GF-D8 (cell line): ENCODE measurements at regions not wholly inside any gene's neighbourhood (a gene's known extent, or its start where the extent isn't known, plus 50 kb on each side); places are given as distances from the start of the nearest gene placed in this dataset.
"Not testable (repeated sequence)": the region's sequence is repeated elsewhere in the genome, so short reads cannot be mapped to it uniquely, and the experiment has no call there.

Experiments used
- DNase-seq: peaks from one replicate; lab custom pipeline; 2025; lab: John Stamatoyannopoulos, UW

DNA sequence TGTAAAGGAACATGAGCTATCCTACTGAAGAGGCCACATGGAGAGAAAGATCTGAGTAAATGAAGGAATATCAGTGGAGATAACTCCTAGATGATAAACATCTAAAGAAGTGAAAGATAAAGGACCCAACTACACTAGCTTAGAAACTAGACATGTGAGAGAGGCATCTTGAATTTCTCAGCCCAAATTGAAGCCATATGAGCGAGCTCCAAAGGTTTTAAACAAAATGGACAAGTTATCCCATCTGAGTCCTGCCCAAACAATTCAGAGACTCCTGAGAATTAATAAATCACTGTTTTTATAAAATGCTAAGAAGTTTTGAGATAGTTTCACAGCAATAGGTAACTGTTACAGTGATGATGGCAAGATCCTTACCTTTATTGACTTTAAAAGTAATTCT, 438.9 kb downstream of the NAV3 start:
- no peak for DNase-seq

DNA sequence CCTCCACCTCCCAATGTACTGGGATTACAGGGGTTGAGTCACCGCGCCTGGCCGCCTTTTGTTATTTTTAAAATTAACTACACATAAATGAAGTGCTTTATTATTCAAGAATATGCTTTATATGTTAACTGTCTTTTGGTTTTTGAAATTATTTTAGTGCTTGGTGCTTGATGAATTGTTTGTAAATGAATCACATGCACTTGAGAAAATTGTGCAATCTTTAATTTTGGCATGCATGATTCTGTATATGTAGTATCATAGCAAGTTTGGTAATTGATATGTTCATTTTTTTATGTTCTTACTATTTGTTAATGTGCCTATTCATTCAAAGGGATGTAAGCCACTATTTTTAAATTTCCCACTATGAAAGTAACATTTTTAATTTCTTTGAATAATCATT, 440.9 kb downstream of the NAV3 start:
- DNase-seq = no peak

DNA sequence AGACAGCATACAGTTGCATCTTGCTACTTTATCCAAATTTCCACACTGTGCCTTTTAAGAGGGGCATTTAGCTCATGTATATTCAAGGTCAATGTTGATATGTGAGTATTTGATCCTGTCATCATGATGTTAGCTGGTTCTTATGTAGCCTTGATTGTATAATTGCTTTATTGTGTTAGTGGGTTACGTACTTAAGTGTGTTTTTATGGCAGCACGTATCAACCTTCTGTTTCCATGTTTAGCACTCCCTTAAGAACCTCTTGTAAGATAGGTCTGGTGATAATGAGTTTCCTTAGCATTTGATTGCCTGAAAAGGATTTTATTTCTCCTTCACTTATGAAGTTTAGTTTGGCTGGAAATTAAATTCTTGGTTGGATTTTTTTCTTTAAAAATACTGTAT, 445.2 kb downstream of the NAV3 start:
- DNase-seq = no peak

DNA sequence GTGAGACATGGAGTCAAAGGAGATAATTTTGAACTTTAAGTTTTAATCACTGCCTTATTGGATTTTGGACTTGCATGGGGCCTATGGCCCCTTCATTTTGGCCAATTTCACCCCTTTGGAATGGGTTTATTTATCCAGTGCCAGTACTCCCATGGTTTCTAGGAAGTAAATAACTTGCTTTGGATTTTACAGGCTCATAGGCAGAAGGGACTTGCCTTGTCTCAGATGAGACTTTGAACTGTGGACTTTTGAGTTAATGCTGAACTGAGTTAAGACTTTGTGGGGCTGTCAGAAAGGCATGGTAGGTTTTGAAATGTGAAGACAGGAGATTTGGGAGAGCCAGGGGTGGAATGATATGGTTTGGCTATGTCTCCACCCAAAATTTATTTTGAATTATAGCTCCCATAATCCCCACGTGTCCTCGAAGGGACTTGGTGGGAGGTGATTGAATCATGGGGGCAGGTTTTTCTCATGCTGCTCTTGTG, 448.1 kb downstream of the NAV3 start:
- DNase-seq = no peak

DNA sequence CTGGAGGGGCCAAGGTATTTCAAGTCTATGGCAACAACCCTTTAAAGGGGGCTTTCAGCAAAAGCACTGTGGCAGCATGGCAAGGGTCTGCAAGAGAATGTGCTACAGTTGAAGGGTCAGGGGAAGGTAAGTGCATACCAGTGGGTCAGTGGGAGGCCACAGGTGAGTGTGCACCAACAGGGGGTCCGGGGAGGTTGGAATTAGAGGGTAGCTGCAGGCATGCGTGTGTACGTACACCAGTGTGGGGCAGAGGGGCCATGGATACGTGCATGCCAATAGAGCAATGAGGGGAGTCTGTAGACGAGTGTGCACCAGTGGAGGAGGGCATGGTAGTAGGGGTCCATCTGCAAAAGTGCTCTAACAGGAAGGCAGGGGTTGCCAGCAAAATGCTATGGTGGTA, 448.9 kb downstream of the NAV3 start:
- DNase-seq = no peak

DNA sequence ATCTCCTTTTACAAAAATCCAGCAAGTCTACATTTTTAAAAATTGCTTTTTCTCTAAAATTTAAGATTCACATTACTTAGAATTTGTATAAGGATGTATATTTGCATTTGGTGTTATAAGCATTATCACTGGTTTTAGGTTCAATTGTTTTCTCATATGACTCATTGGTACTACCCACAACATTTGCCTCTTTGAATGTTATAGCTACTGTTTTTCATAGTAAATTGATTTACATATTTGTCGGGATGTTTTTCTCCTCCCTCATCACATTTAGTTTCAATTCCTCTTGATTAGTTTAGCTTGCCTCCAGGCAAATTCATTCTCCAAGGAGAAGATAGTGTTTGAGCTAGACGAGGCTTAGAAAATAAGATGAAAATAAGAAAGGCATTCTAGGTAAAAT, 450.4 kb downstream of the NAV3 start:
- DNase-seq = not testable (repeated sequence)

DNA sequence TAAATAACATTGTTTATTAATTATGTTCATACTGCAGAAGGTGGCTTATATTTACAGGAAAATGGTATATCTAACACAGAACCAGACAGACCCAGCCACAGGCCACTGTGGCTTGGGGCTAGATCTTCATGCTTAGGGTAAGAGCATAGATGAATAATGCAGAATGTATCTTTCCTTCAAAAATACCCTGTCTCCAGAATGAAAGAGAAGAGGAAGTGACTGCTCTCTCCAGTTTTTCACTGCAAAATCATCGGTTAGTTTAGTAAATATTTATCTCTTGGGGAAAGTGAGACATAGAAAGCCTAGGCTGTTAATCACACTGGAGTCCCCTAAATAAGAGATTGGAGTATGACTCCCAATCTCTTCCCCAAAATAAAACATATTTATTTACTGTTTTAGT, 453.7 kb downstream of the NAV3 start:
- DNase-seq = no peak

DNA sequence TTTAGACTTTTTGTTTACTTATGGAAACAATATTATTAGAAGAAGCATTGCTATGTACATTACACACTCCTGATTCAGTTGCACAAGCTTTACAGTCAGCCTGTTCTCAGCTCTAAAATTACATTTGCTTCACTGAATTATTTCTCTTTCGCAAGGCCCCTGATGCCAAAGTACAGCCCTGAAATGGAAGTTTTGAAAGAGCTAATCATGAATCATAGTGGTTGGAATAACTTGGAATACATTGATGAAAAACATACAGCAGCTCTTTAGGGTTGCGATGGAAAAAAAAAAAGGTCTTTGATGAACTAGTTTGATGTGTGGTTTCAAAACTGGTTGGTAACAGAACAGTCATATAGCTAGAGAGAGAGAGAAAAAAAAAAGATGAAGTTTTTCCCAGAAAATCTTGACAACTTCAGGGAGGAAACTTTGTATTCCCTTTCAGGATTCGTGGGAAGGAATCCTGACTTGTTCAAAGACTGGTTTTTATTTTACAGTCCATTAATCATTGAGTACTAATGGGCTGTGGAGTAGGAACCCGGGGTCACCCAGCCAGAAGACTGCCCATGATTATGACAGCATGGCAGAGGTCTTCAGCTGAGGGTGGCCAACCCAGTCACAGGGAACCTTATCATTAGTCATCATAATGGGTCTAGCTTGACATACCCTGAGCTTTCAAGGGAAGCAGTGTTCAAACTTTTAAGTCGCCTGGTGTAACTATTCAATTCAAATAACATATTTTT, 460.1 kb downstream of the NAV3 start:
- no peak for DNase-seq

DNA sequence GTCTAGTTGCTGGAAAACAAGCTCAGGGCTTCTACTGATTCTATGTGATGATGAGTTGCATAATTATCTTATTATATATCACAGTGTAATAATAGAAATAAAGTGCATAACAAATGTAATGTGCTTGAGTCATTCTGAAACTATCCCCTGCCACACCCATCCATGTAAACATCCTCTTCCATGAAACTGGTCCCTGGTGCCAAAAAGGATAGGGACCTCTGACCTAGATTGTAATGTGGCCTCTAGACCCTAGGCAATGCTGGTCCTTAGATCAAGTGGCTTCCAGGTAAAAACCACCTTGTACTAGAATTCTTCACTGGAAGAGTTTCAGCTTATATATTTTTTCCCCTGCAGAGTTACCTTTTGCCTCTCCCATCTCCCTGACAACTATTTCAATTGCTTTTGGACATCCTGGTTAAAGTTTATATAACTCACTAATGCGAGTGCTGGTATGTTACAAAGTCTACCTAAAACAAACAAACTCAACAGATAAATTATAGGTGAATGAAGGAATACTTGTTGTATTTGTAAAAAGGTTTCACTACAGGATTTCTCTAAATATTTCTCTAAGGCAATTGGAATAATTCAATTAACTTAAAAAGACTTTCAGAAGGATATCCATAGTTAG, 462.5 kb downstream of the NAV3 start:
- no peak for DNase-seq

DNA sequence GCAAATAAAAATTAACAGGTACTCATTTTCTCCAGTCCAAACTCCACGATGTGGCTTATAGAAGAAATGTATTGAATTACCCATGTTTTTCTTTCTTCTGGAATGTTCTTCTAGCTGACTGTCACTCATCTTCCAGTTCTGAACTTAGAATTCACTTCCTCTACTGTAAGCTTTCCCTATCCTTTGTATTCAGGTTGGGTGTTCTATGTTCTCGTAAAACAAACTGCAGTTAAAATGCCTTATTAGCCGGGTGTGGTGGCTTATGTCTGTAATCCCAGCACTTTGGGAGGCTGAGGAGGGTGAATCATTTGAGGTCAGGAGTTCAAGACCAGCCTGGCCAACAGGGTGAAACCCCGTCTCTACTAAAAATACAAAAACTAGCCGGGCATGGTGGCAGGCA, 470.6 kb downstream of the NAV3 start:
- not testable (repeated sequence) for DNase-seq

DNA sequence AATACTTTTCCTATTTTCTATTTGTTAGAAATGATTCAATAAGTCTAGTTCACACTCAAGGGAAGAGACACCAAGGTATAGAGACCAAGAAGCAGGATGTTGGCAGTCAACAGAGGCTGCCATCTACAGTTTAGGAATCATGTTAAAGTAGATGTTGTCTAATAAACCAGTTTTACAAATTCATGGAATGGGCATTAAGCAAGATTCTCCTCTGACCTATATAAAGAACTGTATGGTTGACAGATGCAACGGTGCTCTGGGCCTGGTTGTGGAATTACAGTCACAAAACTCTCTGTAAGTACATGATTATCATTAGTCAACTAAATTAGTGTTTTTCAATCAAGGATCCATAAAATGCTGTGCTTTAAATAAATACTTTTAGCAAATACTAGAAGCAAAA, 475.1 kb downstream of the NAV3 start:
- no peak for DNase-seq

DNA sequence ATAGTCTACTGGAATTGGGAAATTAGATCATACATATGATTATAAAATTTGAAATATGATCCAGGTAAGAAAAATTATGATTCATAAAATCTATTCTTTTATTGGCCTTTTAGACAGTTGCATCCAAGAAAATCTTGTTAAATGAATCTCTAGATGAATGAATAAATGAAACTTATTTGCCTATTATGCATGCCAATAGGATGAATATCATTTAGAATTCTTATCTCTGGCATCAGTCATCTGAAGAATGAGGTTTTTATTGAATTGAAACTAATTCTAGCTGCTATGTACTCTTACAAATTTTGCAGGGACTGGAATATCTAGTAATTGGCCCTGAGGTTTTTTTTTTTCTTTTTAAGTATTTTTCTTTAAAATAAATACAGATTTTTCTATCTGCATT, 475.5 kb downstream of the NAV3 start:
- no peak for DNase-seq

DNA sequence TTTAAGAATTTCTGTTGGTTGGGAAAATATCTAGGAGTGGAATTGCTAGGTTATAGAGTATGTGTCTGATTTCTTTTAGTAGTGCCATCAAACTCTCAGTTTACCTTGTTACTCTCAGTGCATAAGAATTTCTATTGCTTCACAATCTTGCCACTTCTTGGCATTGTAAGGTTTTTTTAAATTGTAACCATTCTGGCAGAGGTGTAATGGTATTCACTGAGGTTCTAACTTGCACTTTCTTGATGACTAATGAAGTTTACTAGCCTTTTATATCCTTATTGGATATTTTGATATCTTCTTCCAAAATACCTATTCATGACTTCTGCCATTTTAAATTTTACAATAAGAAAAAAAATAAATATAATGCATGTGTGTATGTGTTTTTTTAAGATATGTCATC, 478.0 kb downstream of the NAV3 start:
- no peak for DNase-seq

DNA sequence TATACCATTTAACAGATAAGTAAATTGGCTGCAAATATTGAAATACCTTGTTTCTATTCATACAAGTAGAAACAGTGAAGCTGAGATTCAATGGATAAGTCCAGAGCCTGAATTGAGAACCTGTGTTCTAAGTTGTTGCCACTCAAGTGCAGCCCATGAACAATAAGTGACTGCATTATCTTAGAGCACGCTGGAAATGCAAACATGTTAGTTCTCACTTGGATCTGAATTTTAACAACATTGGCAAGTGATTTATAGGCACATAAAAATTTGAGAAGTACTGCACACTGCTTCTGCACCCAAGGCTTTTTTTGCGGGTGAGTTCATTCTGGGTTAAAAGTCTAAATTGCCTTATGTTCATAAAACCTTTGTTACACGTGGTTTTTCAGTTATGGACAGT, 484.3 kb downstream of the NAV3 start:
- no peak for DNase-seq

DNA sequence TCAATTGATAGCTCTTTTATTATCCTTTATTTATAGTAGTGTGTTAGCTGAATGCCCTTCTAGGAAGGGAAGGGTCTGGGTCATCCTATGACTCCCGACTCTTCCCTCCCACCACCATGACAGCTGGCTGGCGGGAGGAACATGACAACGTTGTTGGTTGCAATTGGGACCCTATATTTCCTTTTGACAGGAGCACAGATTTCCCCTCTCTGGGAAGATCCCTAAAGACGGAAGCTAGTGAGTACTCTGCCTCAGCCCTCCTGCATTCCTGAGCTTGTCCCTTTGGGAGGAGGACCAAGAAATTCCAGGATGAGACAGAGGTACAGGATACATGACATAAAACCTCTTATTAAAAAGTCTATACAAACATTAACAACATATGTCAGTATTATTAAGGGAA, 485.4 kb downstream of the NAV3 start:
- DNase-seq = no peak

DNA sequence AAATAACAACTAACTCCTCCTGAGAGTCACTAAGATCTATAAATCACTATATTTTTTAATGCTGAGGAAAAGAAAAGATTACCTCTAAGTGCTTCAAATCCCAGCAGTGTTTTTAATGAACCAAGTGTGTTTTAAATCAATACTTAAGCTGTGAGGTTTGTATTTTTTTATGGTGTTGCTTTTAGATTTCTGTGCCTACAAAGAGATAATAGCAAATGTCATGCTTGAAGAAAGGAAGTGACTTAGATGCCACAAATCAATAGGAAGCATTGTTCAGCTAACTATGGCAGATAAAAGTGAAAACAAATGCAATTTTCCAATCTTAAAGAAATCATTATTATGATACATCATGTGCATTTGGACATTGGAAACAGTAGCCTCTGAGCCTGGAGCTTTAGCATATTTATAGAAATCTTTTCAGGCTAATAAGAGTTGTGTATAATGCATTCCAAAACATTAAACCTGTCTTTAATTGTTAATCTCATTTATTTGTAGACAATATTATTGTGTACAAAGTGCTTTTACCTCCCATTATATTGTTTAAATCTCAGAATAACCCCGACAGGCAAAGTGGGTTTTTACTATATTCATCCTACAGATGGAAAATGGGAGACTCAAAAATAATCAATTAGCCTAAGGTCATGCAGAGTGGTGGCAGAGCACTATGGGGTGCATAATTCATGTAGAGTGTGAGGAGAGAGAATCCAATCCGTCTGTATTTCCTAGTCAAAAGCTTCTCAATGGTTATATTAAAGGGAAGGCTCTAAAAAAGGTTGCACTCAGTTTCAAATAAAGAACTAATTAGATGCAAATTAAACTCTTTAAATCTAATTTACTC, 486.2 kb downstream of the NAV3 start:
- DNase-seq = no peak

DNA sequence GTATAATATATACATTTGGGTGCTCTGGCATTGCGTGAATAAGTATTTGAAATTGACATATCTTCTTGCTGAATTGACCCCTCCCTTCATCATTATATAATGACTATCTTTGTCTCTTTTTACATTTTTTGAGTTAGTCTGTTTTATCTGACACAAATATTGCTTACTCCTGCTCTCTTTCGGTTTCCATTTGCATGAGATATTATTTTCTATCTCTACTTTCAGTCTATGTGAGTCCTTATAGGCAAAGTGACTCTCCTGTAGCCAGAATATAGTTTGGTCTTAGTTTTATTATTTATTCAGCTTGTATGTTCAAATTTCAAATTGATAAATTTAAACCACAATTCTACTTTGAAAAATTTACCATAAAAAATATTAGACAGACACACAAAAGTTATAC, 491.0 kb downstream of the NAV3 start:
- DNase-seq = no peak

DNA sequence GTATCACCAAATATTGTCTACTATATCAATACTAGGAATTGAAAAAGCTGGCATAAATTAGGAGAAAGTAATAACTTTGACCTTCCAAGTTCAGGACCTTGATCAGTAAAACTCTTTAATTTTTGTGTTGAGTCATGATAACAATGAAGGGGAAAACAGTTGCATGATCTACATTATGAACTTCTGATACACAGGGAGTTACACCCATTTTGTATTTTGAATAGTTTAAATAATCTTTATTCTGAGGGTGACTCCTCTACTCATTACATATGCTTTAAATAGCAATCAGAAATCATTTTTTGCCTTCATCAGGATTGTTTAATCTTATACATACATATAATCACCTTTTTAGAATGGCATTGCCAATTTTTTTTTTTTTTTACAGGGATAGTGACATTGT, 492.5 kb downstream of the NAV3 start:
- DNase-seq = no peak

DNA sequence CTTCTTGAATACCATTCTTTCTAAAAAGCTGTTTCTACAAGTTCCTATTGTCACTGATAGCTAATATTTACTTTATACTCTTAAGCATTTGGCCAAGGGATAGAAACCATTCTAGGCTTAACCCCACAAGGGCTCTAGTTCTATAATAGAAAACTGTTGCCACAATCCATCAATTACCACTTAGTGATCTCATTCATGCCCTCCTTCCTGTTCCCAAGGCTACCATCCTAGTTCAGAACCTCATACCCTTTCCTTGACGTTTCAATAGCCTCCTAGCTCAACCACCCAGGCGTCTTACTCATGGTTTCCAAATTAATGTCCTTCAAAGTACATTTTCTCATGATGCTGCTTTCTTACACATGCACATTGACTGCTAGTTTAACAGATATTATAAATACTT, 493.5 kb downstream of the NAV3 start:
- no peak for DNase-seq

DNA sequence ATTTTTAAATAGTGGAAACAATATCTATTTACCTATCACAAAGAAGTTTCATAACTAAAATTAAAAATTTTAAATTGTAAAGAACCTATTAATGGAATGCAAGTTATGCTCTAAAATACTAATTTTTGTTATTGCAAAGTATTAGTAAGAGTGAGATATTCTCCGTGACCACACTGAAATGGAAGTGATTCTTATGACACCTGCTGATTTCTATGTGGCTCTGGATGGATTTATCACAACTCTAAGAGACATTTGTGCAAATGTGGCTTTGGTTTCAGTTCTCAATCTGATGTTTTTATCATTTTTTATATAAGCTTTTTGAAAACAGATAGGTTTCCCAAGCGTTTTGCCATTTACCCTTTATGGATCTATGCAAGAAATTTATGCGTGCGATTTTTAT, 497.8 kb downstream of the NAV3 start:
- DNase-seq = no peak

DNA sequence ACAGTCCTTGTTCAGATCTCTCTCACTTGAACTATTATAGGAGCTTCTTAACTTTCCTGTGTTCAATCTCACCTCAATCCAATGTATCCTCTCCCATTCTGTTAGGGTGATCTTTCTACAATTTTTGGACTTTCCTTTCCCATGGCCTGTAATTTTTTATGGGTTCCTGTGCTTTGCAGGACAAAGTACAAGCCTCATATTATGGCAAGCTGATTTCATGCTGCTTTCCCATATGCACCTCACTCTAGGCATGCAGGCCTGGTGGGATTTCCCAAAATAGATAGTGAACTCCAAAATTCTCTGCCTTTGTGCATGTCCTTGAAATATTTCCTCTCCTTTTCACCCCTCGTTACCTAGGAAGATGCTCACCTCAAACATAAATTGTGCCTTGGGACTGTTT, 499.4 kb downstream of the NAV3 start:
- no peak for DNase-seq

DNA sequence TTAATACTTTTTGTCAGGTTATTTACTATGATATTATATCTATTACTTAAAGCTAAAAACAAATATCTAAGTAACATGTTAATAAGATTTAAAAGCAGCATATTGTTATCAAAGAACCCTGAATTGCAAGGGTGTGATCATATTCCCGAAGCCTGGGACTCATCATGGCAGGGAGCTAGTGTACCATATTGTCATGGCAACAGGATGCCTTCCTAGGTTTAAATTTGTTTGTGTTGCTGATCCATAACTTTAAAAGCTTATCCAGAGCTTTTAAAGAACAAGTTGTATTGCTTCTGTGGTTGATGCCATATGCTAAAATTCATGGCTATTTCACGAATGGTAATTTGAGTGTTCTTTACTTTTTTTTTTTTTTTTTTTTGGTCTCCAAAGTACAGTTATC, 500.5 kb downstream of the NAV3 start:
- no peak for DNase-seq

DNA sequence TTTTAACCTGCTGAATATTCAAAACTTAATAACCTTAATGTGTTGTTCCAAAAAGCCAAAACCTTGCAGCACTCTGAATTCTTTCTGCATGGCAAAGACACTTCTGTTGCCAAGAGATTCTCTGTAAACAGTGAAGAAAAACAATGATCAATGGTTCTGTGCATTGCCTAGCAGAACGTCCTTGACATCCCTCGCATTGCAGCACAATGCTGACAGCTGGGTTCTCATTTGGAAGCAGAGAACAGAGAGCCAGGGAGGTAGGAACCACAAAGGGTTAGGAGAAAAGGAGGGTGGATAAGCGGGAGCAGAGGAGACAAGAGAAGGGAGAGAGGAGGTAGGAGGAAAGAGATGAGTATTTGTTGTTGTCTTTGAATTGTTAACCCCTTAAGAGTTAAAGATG, 501.1 kb downstream of the NAV3 start:
- DNase-seq = no peak
